PFSK-1 (cell line): ENCODE measurements at regions not wholly inside any gene's neighbourhood (a gene's known extent, or its start where the extent isn't known, plus 50 kb on each side); places are given as distances from the start of the nearest gene placed in this dataset.

Experiments
- FOXP2 ChIP-seq: optimal IDR thresholded peaks from 2 replicates; pipeline ENCODE3; 2011; ENCODE audit warnings: borderline replicate concordance, control low read depth, inconsistent platforms; ENCODE audit not compliant: insufficient read depth; ENCODE audit errors: extremely low read length, extremely low read depth
- POLR2AphosphoS5 ChIP-seq: IDR thresholded peaks from 2 replicates; pipeline ENCODE4 v1.6.1; 2012; ENCODE audit warnings: low read depth, mild to moderate bottlenecking, control low read depth, low read length, moderate library complexity
- REST ChIP-seq, 2 experiments: IDR thresholded peaks; 2 replicates each; pipeline versions ENCODE4 v1.6.1 to v1.8.0; 2011 to 2012; ENCODE audit warnings: low read depth in 2 of 2, low read length in 2 of 2, control low read depth in 1 of 2, inconsistent platforms in 1 of 2, mild to moderate bottlenecking in 1 of 2, moderate library complexity in 1 of 2; ENCODE audit not compliant: insufficient read depth in 1 of 2
- SIN3A ChIP-seq: IDR thresholded peaks from 2 replicates; pipeline ENCODE4 v1.6.1; 2012; ENCODE audit warnings: mild to moderate bottlenecking, low read length, moderate library complexity, borderline replicate concordance; ENCODE audit not compliant: insufficient read depth
- TAF1 ChIP-seq: IDR thresholded peaks from 2 replicates; pipeline ENCODE4 v1.6.1; 2012; ENCODE audit warnings: low read length, control low read depth, borderline replicate concordance; ENCODE audit not compliant: insufficient read depth

GRCh38 chr11:41532413-41532812 is 73.0 kb upstream of the LRRC4C start:
- TF ChIP-seq SIN3A: no peak
- TF ChIP-seq FOXP2: no peak
- no peak for TF ChIP-seq POLR2AphosphoS5
- TF ChIP-seq REST (IDR thresholded peaks at IDR 0.05; ENCODE audit: insufficient read depth in 1 of 2, low read depth in 2 of 2, low read length in 2 of 2): no peak
- no peak for TF ChIP-seq TAF1

GRCh38 chr11:41533761-41534160 is 74.3 kb upstream of the LRRC4C start:
- TF ChIP-seq REST (IDR thresholded peaks at IDR 0.05; ENCODE audit: insufficient read depth in 1 of 2, low read depth in 2 of 2, low read length in 2 of 2) (no peak), POLR2AphosphoS5 (no peak), TAF1 (no peak), FOXP2 (no peak), SIN3A (no peak)

- no peak for TF ChIP-seq TAF1
Observed at GRCh38 chr11:41534391-41534790, 74.9 kb upstream of the LRRC4C start.

- TF ChIP-seq POLR2AphosphoS5: no peak
- no peak for TF ChIP-seq TAF1
- no peak for TF ChIP-seq SIN3A
- TF ChIP-seq FOXP2: no peak
- TF ChIP-seq REST (IDR thresholded peaks at IDR 0.05; ENCODE audit: insufficient read depth in 1 of 2, low read depth in 2 of 2, low read length in 2 of 2): no peak
Observed at GRCh38 chr11:41534861-41535260, 75.4 kb upstream of the LRRC4C start.

GRCh38 chr11:41536021-41536568 is 76.6 kb upstream of the LRRC4C start:
- no peak for TF ChIP-seq FOXP2

GRCh38 chr11:41578421-41579051 is 119.1 kb upstream of the LRRC4C start:
- no peak for TF ChIP-seq FOXP2
- TF ChIP-seq TAF1: no peak
- no peak for TF ChIP-seq SIN3A
- TF ChIP-seq POLR2AphosphoS5: no peak
- TF ChIP-seq REST (IDR thresholded peaks at IDR 0.05; ENCODE audit: insufficient read depth in 1 of 2, low read depth in 2 of 2, low read length in 2 of 2): no peak
